A673 (cell line): ENCODE measurements at regions not wholly inside any gene's neighbourhood (a gene's known extent, or its start where the extent isn't known, plus 50 kb on each side); places are given as distances from the start of the nearest gene placed in this dataset.

ENCODE experiments used
- BruUV-seq: library from RNA; stranded (reverse); fragments of 400-500 nt; replicated peaks from 2 replicates; lab custom pipeline; 2021; lab: Mats Ljungman, UMichigan
- CTCF ChIA-PET: fragments of 300-600 bp; sonication (Branson Sonifier 250); formaldehyde crosslinking; loops from one replicate; lab custom pipeline; 2022; ENCODE audit warnings: antibody characterized with exemption; lab: Charles Lee
- POLR2A ChIA-PET: fragments of 300-600 bp; sonication (Branson Sonifier 250); formaldehyde crosslinking; loops from one replicate; lab custom pipeline; 2022; ENCODE audit warnings: antibody characterized with exemption; ENCODE audit not compliant: low non-redundant PET; lab: Charles Lee
- DNase-seq: peaks from one replicate; pipeline ENCODE4 v3.0.0-alpha.2; 2015; ENCODE audit warnings: low spot score
- H3K27ac ChIP-seq: fragments of 200-600 bp; sonication (generic); 2 replicates; pipeline ENCODE4 v1.5.1; 2016; ENCODE audit warnings: mixed run types, low read depth, mild to moderate bottlenecking, mixed read lengths, antibody characterized with exemption, low read length; ENCODE audit not compliant: poor library complexity, severe bottlenecking
- H3K27me3 ChIP-seq: fragments of 200-600 bp; sonication (generic); replicated peaks from 2 replicates; pipeline ENCODE4 v1.6.1; 2017; ENCODE audit warnings: mixed run types, low read depth, mild to moderate bottlenecking, mixed read lengths, antibody characterized with exemption, low read length; ENCODE audit not compliant: insufficient read depth, poor library complexity
- H3K36me3 ChIP-seq: fragments of 200-600 bp; sonication (generic); 2 replicates; pipeline ENCODE4 v1.6.1; 2016; ENCODE audit warnings: mixed run types, mild to moderate bottlenecking, mixed read lengths, antibody characterized with exemption, low read length; ENCODE audit not compliant: insufficient read depth, poor library complexity, severe bottlenecking
- H3K4me1 ChIP-seq: fragments of 200-600 bp; sonication (generic); 2 replicates; pipeline ENCODE4 v1.6.1; 2017; ENCODE audit warnings: mixed run types, mild to moderate bottlenecking, mixed read lengths, antibody characterized with exemption, low read length; ENCODE audit not compliant: insufficient read depth, poor library complexity, severe bottlenecking
- H3K4me3 ChIP-seq: fragments of 200-600 bp; sonication (generic); 2 replicates; pipeline ENCODE4 v1.5.1; 2016; ENCODE audit warnings: low read depth, mixed run types, mild to moderate bottlenecking, mixed read lengths, low read length; ENCODE audit not compliant: poor library complexity, severe bottlenecking
- H3K9me3 ChIP-seq: fragments of 200-600 bp; sonication (generic); 2 replicates; pipeline ENCODE4 v1.6.1; 2016; ENCODE audit warnings: mixed run types, low read depth, mild to moderate bottlenecking, mixed read lengths, antibody characterized with exemption, low read length; ENCODE audit not compliant: poor library complexity, severe bottlenecking
- CTCF ChIP-seq: fragments of 300-800, 200-600 bp; sonication (generic); conservative IDR thresholded peaks from 2 replicates; pipeline ENCODE4 v1.5.1; 2017; ENCODE audit warnings: low read depth, mild to moderate bottlenecking, antibody characterized with exemption, low read length, moderate library complexity, mixed read lengths
- EZH2 ChIP-seq: fragments of 200-600 bp; sonication (generic); IDR thresholded peaks from 2 replicates; pipeline ENCODE4 v1.6.1; 2017; ENCODE audit warnings: borderline replicate concordance, low read depth, mild to moderate bottlenecking, mixed read lengths, antibody characterized with exemption, low read length; ENCODE audit not compliant: poor library complexity, severe bottlenecking
- intact Hi-C: fragments of 100-400 bp; cut with micrococcal nuclease; formaldehyde crosslinking; loops from one replicate; pipeline ENCODE4 v1.10.0; 2022; ENCODE audit not compliant: unreplicated experiment

DNA sequence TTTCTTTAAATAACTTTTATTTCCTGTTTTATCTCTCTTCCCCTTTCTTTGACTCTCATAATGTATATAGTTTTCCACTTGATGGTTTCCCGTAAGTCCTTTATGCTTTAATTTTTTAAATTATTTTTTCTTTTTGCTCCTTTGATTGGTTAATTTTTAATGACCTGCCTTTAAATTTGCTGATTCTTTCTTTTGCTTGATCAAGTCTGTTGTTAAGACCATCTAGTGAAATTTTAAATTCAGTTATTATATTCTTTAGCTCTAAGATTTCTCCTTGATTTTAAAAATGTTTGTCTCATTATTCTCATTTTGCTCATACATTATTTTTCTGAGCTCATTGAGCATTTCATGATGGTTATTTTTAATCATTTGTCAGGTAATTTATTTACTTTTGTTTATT, 718.6 kb downstream of the METTL15 start:
- Histone ChIP-seq H3K27me3 (no peaks in the 10 kb centered on the region), H3K9me3 (peaks cover 15% of the 10 kb centered on the region), H3K36me3 (no peaks in the 10 kb centered on the region), H3K4me3 (no peak overlapping the region), H3K4me1 (no peaks in the 10 kb centered on the region), H3K27ac (no peak overlapping the region)
- BruUV-seq: no TSS peak
- ChIA-PET CTCF (no interaction called here), POLR2A (no interaction called here)
- DNase-seq: no peak
- TF ChIP-seq EZH2 (no peak), CTCF (no peak)
- intact Hi-C loops: no loop called here

GRCh38 chr11:28822576-28822975, 714.4 kb downstream of the METTL15 start:
- intact Hi-C loops: no loop called here

GRCh38 chr11:28820296-28820989, 712.3 kb downstream of the METTL15 start:
- H3K9me3 ChIP-seq: no peaks in the 10 kb centered on the region
- intact Hi-C loops: no loop called here
- ChIA-PET POLR2A (no interaction called here), CTCF (no interaction called here)
- no peak for DNase-seq
- H3K36me3 ChIP-seq: no peaks in the 10 kb centered on the region
- no TSS peak for BruUV-seq
- no peaks in the 10 kb centered on the region for H3K27me3 ChIP-seq
- no peak overlapping the region for H3K4me3 ChIP-seq
- H3K4me1 ChIP-seq: no peaks in the 10 kb centered on the region
- TF ChIP-seq CTCF (no peak), EZH2 (no peak)
- no peak overlapping the region for H3K27ac ChIP-seq

More at GRCh38 chr11:28822576-28822975, 714.4 kb downstream of the METTL15 start:
- H3K27ac ChIP-seq: no peak overlapping the region
- TF ChIP-seq CTCF: no peak
- TF ChIP-seq EZH2: no peak
- no peaks in the 10 kb centered on the region for H3K36me3 ChIP-seq
- CTCF ChIA-PET: no interaction called here
- H3K4me3 ChIP-seq: no peak overlapping the region
- DNase-seq: no peak
- H3K4me1 ChIP-seq: no peaks in the 10 kb centered on the region
- POLR2A ChIA-PET: no interaction called here
- BruUV-seq: no TSS peak
- peaks cover 12% of the 10 kb centered on the region for H3K9me3 ChIP-seq
- H3K27me3 ChIP-seq: no peaks in the 10 kb centered on the region
